ENCODE measurements at regions not wholly inside any gene's neighbourhood (a gene's known extent, or its start where the extent isn't known, plus 50 kb on each side); places are given as distances from the start of the nearest gene placed in this dataset.
"Not testable (repeated sequence)": the region's sequence is repeated elsewhere in the genome, so short reads cannot be mapped to it uniquely, and the experiment has no call there.

DNA sequence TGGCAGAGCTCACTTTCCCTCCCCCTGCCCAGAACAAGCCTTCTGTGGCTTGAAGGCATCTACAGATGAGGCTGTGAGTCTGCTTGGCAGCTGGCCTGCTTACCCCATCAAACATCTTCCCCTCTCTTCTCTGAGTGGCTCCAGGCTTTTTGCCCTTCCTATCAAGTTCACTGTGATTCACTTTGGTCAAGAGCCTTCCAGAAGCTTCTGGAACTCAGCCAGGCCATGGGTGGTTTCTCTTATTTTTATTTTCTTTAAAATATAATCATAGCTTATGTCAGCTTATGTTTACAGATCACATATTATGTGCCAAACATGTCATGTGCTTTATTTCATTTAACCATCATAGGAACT, 267.0 kb downstream of the SEC61B start:
- TF ChIP-seq CTCF (IDR thresholded peaks at IDR 0.05): no peak
- ATAC-seq: no peak
- H3K36me3 ChIP-seq (ENCODE audit: low read depth): no peaks in the 10 kb centered on the region
- no peak for DNase-seq
- H3K4me3 ChIP-seq: no peak overlapping the region
- no peaks in the 10 kb centered on the region for H3K4me1 ChIP-seq (ENCODE audit: low read depth)
- intact Hi-C loops (cut with DNase I, micrococcal nuclease): no loop called here
- H3K9me3 ChIP-seq: no peaks in the 10 kb centered on the region

- DNase-seq: no peak
- no peak for ATAC-seq
Observed at GRCh38 chr9:99490729-99491128, 268.6 kb downstream of the SEC61B start.

DNA sequence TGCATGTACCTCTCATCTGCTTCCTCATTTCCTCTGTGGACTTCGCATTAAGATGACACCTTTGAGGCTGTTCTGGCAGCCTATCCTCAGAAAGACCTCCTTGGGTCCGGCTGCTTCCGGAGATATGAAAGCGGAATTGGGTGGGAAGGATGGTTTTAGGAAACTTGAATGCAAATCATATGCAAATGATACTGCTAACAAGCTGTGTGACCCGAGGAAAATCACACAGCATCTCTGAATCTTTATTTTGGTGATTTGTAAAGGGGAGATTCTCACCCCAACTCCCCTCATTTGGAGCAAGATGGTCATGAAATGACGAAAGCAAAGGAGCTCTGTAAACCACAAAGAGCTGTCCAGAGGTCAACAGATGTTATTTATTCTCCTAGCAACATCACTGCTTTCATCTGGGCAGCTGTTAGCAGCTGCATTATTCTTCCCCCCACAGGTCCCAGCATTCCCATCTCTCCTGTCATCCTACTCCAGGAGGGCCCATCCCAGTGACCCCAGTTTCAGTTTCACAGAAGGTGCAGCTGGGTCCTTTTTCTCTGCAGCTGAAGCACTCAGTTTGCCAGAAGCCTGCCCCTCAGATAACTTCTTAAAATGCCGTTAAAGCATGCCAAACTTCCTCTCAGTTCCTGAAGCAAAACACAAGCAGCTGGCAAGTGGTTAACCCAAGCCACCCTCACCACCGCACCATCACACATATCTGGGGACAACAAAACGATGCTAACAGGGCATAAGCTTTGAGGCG, 269.5 kb downstream of the SEC61B start:
- no peak for DNase-seq
- intact Hi-C loops (cut with DNase I, micrococcal nuclease): no loop called here
- Histone ChIP-seq H3K4me3 (no peak overlapping the region), H3K36me3 (ENCODE audit: low read depth) (no peaks in the 10 kb centered on the region), H3K4me1 (ENCODE audit: low read depth) (no peaks in the 10 kb centered on the region), H3K9me3 (no peaks in the 10 kb centered on the region)
- ATAC-seq: peak; percentile 43
- no peak for TF ChIP-seq CTCF (IDR thresholded peaks at IDR 0.05)

More at GRCh38 chr9:99490729-99491128, 268.6 kb downstream of the SEC61B start:
- Histone ChIP-seq H3K4me3 (no peak overlapping the region), H3K9me3 (no peaks in the 10 kb centered on the region), H3K36me3 (ENCODE audit: low read depth) (no peaks in the 10 kb centered on the region), H3K4me1 (ENCODE audit: low read depth) (no peaks in the 10 kb centered on the region)
- no peak for TF ChIP-seq CTCF (IDR thresholded peaks at IDR 0.05)
- intact Hi-C loops (cut with DNase I, micrococcal nuclease): no loop called here

DNA sequence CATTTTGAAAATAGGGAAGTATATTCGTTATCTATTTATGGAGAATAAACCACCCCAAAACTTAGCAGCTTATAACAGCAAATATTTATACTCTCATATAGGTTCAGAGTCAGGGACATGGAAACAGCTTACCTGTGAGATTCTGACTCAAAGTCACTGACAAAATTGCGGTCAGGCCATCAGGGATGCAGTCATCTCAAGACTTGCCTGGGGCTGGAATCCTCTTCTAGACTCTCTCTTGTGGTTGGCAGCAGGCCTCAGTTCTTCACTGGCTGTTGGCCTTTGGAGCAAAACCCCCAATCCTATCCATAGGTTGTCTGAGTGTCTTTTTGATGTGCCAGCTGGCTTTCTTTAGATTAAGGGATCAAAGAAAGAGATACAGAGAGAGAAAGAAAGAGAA, 275.6 kb downstream of the SEC61B start:
- H3K4me1 ChIP-seq (ENCODE audit: low read depth): no peaks in the 10 kb centered on the region
- no peaks in the 10 kb centered on the region for H3K9me3 ChIP-seq
- intact Hi-C loops (cut with DNase I, micrococcal nuclease): no loop called here
- no peak for DNase-seq
- TF ChIP-seq CTCF (IDR thresholded peaks at IDR 0.05): no peak
- no peak for ATAC-seq
- H3K36me3 ChIP-seq (ENCODE audit: low read depth): no peaks in the 10 kb centered on the region
- H3K4me3 ChIP-seq: no peak overlapping the region

DNA sequence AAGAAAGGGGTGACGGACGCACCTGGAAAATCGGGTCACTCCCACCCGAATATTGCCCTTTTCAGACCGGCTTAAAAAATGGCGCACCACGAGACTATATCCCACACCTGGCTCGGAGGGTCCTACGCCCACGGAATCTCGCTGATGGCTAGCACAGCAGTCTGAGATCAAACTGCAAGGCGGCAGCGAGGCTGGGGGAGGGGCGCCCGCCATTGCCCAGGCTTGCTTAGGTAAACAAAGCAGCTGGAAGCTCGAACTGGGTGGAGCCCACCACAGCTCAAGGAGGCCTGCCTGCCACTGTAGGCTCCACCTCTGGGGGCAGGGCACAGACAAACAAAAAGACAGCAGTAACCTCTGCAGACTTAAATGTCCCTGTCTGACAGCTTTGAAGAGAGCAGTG, 276.9 kb downstream of the SEC61B start:
- intact Hi-C loops (cut with DNase I, micrococcal nuclease); H3K4me3 ChIP-seq; ATAC-seq; DNase-seq; H3K4me1 ChIP-seq (ENCODE audit: low read depth); H3K9me3 ChIP-seq; H3K36me3 ChIP-seq (ENCODE audit: low read depth): not testable (repeated sequence)

GRCh38 chr9:99505936-99506335, 283.9 kb downstream of the SEC61B start:
- no peak for DNase-seq
- no peaks in the 10 kb centered on the region for H3K9me3 ChIP-seq
- H3K4me3 ChIP-seq: no peak overlapping the region
- ATAC-seq: no peak
- TF ChIP-seq CTCF (IDR thresholded peaks at IDR 0.05): no peak
- no peaks in the 10 kb centered on the region for H3K36me3 ChIP-seq (ENCODE audit: low read depth)
- intact Hi-C loops (cut with DNase I, micrococcal nuclease): no loop called here
- H3K4me1 ChIP-seq (ENCODE audit: low read depth): no peaks in the 10 kb centered on the region
